ENCODE measurements at regions not wholly inside any gene's neighbourhood (a gene's known extent, or its start where the extent isn't known, plus 50 kb on each side); places are given as distances from the start of the nearest gene placed in this dataset.

DNA sequence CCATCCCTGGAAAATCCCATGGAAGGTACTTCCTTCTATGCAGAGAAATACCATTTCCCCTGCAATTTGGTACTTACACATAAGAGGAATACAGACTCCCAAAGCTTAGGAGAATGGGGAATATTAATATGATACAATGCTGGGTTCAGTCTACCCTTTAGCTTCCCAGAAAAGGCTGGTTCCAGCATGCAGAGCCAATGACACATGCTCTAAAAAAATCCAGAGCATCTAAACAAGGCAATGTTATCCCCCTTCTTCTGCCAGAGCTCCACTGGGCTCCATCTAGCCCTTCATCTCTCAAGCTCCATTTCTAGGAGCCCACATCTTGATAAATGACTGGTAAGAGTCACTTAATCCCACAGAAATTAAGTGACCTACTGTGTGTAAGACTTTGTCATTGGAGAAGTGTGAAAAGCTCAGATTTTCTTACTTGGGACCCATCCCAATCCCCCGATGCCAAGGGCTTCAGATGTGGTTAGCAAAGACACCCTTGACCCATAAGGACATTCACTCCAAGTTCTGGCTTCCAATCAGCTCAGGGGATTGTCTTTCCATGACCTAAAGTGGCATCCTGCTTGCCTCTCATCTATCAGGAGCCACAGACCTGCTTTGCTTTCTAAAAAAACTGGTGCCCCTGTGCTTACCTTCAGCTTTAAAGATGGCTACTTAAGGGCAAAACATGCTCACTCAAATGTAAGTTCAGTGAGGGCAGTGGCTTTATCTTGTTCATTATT lies 137.5 kb downstream of the UNC5CL start:
- Histone ChIP-seq H3K36me3 (ENCODE audit: control insufficient read depth, insufficient read depth, low read length) (no peaks in the 10 kb centered on the region), H3K27me3 (ENCODE audit: control insufficient read depth, insufficient read depth, low read length) (no peaks in the 10 kb centered on the region), H3K4me3 (ENCODE audit: low read depth, low read length) (no peak overlapping the region)
- TF ChIP-seq, protein P1, sequence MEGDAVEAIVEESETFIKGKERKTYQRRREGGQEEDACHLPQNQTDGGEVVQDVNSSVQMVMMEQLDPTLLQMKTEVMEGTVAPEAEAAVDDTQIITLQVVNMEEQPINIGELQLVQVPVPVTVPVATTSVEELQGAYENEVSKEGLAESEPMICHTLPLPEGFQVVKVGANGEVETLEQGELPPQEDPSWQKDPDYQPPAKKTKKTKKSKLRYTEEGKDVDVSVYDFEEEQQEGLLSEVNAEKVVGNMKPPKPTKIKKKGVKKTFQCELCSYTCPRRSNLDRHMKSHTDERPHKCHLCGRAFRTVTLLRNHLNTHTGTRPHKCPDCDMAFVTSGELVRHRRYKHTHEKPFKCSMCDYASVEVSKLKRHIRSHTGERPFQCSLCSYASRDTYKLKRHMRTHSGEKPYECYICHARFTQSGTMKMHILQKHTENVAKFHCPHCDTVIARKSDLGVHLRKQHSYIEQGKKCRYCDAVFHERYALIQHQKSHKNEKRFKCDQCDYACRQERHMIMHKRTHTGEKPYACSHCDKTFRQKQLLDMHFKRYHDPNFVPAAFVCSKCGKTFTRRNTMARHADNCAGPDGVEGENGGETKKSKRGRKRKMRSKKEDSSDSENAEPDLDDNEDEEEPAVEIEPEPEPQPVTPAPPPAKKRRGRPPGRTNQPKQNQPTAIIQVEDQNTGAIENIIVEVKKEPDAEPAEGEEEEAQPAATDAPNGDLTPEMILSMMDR (IDR thresholded peaks at IDR 0.05; ENCODE audit: insufficient read depth, low read length, poor library complexity, severe bottlenecking), result no peak
- no peak for DNase-seq (ENCODE audit: low read depth)

DNA sequence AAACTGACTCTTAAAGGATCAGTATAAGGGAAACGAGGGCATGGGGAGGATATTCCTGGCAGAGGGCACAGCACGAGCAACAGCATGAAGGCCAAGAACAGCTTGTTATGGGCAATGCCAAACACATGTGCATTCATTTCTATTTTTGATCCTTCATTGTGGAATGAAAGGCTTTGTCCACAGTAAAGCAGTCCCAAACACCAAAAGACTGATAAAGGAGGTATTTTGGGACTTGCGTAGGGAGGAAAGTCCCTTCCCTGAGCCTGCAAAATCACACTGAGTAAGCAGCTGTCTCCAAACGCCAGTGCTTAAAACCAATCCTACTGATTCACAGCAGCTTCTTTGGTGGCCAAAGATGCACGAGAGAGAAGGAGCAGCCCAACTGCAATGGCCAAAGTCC lies 138.2 kb downstream of the UNC5CL start:
- TF ChIP-seq, protein P1 (IDR thresholded peaks at IDR 0.05; ENCODE audit: insufficient read depth, low read length, poor library complexity, severe bottlenecking), result no peak
- H3K27me3 ChIP-seq (ENCODE audit: control insufficient read depth, insufficient read depth, low read length), result no peaks in the 10 kb centered on the region
- no peaks in the 10 kb centered on the region for H3K36me3 ChIP-seq (ENCODE audit: control insufficient read depth, insufficient read depth, low read length)
- no peak overlapping the region for H3K4me3 ChIP-seq (ENCODE audit: low read depth, low read length)
- DNase-seq (ENCODE audit: low read depth), result no peak

DNA sequence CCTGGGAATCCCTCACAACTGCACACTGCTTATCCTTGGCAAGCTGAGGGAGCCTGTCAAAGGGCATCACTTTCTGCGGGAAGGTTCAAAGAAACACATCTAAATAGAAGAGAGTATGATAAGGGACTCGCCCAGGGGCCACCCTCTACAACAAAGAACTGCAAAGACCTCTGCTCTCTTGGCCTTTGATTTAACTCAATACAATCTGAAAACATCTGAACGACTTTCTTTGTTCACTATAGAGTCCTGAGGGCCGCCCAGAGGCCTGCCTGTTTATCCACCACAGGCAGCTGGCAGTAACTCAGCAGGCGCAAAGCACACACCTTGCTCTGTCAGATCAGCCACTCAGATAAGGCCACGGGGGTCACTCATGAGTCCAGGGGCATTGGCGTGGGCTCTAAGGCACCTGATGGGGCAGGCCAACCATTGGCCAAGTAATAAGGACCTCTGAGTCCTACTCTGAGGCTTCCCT lies 139.3 kb downstream of the UNC5CL start:
- H3K4me3 ChIP-seq (ENCODE audit: low read depth, low read length), result no peak overlapping the region
- DNase-seq (ENCODE audit: low read depth), result no peak
- TF ChIP-seq, protein P1 (IDR thresholded peaks at IDR 0.05; ENCODE audit: insufficient read depth, low read length, poor library complexity, severe bottlenecking), result no peak
- H3K36me3 ChIP-seq (ENCODE audit: control insufficient read depth, insufficient read depth, low read length), result no peaks in the 10 kb centered on the region
- no peaks in the 10 kb centered on the region for H3K27me3 ChIP-seq (ENCODE audit: control insufficient read depth, insufficient read depth, low read length)

DNA sequence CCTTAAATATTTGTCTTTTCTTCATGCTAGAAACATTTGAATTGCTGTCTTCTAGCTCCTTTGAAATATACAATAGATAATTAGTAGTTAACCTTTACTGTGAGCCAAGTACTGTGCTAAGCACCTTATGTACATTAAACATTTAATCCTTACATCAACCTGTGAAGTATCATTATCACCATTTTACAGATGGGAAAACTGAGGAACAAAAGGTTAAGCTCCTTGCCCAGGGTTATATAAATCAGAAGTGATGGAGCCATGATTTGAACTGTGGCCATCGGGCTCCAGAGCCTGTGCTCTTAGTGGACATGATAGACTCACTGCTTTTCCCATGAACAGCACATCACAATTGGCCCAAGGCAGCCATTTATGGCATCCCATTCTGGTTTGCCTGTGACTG lies 140.9 kb downstream of the UNC5CL start:
- Histone ChIP-seq H3K36me3 (ENCODE audit: control insufficient read depth, insufficient read depth, low read length) (no peaks in the 10 kb centered on the region), H3K27me3 (ENCODE audit: control insufficient read depth, insufficient read depth, low read length) (no peaks in the 10 kb centered on the region), H3K4me3 (ENCODE audit: low read depth, low read length) (no peak overlapping the region)
- no peak for DNase-seq (ENCODE audit: low read depth)
- TF ChIP-seq, protein P1 (IDR thresholded peaks at IDR 0.05; ENCODE audit: insufficient read depth, low read length, poor library complexity, severe bottlenecking), result no peak

DNA sequence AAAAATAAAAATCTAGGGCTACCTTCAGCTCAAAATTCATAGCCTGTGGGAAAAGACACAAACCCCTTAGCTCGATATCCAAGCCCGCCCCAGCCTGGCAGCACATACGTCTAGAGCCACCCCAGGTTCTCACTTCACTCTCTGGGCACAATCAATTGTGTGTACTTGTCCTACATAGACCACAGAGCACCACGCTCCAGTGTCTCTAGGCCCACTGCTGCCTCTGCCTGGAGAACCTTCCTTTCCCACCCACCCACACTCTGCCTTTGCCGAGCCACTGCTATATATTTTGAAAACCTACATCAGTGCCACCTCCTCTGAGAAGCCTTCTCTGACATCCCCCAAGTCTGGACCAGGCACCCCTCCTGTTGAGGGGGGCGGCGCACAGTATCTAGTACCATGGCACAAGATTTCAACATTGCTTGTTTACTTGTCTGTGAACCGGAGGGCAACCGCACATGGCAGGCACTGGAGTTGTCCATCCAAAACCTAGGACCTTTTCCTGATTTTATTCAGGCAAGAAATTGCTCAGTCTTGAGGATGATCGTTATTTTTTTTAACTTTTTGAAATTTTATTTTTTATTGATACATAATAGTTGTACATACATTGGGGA lies 141.5 kb downstream of the UNC5CL start:
- DNase-seq (ENCODE audit: low read depth), result no peak
- no peaks in the 10 kb centered on the region for H3K36me3 ChIP-seq (ENCODE audit: control insufficient read depth, insufficient read depth, low read length)
- TF ChIP-seq, protein P1 (IDR thresholded peaks at IDR 0.05; ENCODE audit: insufficient read depth, low read length, poor library complexity, severe bottlenecking), result no peak
- H3K27me3 ChIP-seq (ENCODE audit: control insufficient read depth, insufficient read depth, low read length), result no peaks in the 10 kb centered on the region
- H3K4me3 ChIP-seq (ENCODE audit: low read depth, low read length), result no peak overlapping the region

All from kidney epithelial cell (primary cell).